Kidney epithelial cell (primary cell): ENCODE measurements at regions not wholly inside any gene's neighbourhood (a gene's known extent, or its start where the extent isn't known, plus 50 kb on each side); places are given as distances from the start of the nearest gene placed in this dataset.
A peak's percentile ranks its signal among the peaks of the same experiment; 100 is the strongest.

Experiments used
- DNase-seq: peaks from one replicate; pipeline ENCODE4 v3.0.0-alpha.2; 2010; ENCODE audit warnings: low read depth
- H3K27me3 ChIP-seq: 2 replicates; pipeline ENCODE4 v1.6.0; 2011; ENCODE audit warnings: low read length; ENCODE audit not compliant: control insufficient read depth, insufficient read depth
- H3K36me3 ChIP-seq: 2 replicates; pipeline ENCODE4 v1.5.1; 2011; ENCODE audit warnings: low read length; ENCODE audit not compliant: control insufficient read depth, insufficient read depth
- H3K4me3 ChIP-seq: 2 replicates; pipeline ENCODE4 v1.5.1; 2011; ENCODE audit warnings: low read depth, mild to moderate bottlenecking, control low read depth, low read length
- CTCF ChIP-seq: IDR thresholded peaks from 2 replicates; pipeline ENCODE4 v1.5.1; 2011; ENCODE audit warnings: mild to moderate bottlenecking, moderate library complexity, low read length, control low read depth, inconsistent platforms; ENCODE audit not compliant: insufficient read depth, poor library complexity, severe bottlenecking

DNA sequence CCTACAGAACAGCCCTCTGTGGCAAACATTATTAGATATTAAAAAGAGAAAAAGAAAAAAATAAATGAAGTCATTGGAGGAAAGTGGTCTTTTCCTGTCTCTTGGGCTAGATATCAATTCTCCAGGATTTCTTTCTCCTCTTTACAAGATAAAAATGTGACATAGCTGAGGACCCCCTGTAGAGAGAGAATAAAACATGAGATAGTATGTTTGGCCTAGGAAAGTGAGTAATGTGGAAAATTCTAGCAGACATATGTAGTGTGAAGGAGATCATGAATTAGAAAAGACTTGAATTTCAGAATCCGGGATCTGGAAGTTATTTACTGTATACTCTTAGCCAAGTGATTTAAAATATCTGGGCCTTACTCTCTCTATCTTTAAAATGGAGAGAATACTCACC lies 823.1 kb downstream of the TLR4 start:
- Histone ChIP-seq H3K27me3 (no peaks in the 10 kb centered on the region), H3K4me3 (no peak overlapping the region), H3K36me3 (no peaks in the 10 kb centered on the region)
- DNase-seq: no peak
- no peak for TF ChIP-seq CTCF

- Histone ChIP-seq H3K36me3 (no peaks in the 10 kb centered on the region), H3K27me3 (no peaks in the 10 kb centered on the region), H3K4me3 (no peak overlapping the region)
- TF ChIP-seq CTCF: no peak
- no peak for DNase-seq
Observed at GRCh38 chr9:118529210-118529609, 825.0 kb downstream of the TLR4 start.

GRCh38 chr9:118529624-118530214 lies 825.5 kb downstream of the TLR4 start:
- no peaks in the 10 kb centered on the region for H3K36me3 ChIP-seq
- no peaks in the 10 kb centered on the region for H3K27me3 ChIP-seq

DNA sequence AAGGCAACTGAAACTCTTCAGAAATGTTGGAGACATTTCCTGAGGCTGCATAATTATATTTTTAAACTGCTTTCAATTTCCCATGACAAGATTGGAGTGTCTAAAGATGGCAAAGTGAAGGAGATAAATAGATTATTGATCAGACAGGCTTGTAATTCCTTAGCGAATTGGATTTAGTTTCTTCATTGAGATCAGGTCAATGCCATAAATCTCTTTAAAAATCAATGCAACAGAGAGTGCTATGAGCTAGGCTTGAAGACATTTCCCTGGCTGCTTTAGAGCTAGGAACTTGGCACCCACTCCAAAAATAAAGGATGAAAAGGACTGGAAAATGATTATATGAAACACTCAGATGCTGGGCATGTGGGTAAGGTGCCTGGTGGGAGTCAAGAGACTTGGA lies 828.4 kb downstream of the TLR4 start:
- Histone ChIP-seq H3K4me3 (no peak overlapping the region), H3K36me3 (no peaks in the 10 kb centered on the region), H3K27me3 (no peaks in the 10 kb centered on the region)
- no peak for TF ChIP-seq CTCF
- no peak for DNase-seq

More at GRCh38 chr9:118529624-118530214, 825.5 kb downstream of the TLR4 start:
- no peak overlapping the region for H3K4me3 ChIP-seq
- no peak for TF ChIP-seq CTCF
- DNase-seq: no peak

- H3K27me3 ChIP-seq: no peaks in the 10 kb centered on the region
- no peak for TF ChIP-seq CTCF
- H3K36me3 ChIP-seq: no peaks in the 10 kb centered on the region
- H3K4me3 ChIP-seq: no peak overlapping the region
- DNase-seq: peak; percentile 1
Observed at GRCh38 chr9:118533101-118533500, 828.9 kb downstream of the TLR4 start.

GRCh38 chr9:118533850-118534249 lies 829.6 kb downstream of the TLR4 start:
- TF ChIP-seq CTCF: no peak
- H3K4me3 ChIP-seq: no peak overlapping the region
- H3K27me3 ChIP-seq: no peaks in the 10 kb centered on the region
- no peaks in the 10 kb centered on the region for H3K36me3 ChIP-seq
- DNase-seq: no peak
